GM18873 (cell line): ENCODE measurements at regions not wholly inside any gene's neighbourhood (a gene's known extent, or its start where the extent isn't known, plus 50 kb on each side); places are given as distances from the start of the nearest gene placed in this dataset.
"Not testable (repeated sequence)": the region's sequence is repeated elsewhere in the genome, so short reads cannot be mapped to it uniquely, and the experiment has no call there.

Experiments
- ATAC-seq: cut with Tn5 transposase; IDR thresholded peaks from one replicate; pipeline ENCODE4 v1.9.1; 2021; ENCODE audit warnings: mild to moderate bottlenecking, moderate library complexity, moderate number of reproducible peaks; ENCODE audit not compliant: unreplicated experiment, low FRiP score

DNA sequence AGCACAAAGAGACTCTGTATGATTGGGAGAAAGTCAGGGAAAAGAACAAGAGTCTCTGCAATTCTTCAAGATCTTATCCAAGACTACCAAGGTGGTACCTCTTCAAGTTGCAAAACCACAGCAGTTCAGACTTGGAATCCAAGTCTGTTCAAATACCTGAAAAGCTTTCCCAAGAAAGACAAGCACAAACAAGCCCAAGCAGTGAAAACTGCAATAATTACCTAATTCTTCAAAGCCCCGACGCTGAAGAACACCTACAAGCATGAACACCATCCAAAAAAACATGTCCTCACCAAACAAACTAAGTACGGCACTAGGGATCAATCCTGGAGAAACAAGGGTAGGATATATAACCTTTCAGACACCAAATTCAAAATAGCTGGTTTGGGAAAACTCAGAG, 299.3 kb upstream of the ALCAM start:
- no peak for ATAC-seq

DNA sequence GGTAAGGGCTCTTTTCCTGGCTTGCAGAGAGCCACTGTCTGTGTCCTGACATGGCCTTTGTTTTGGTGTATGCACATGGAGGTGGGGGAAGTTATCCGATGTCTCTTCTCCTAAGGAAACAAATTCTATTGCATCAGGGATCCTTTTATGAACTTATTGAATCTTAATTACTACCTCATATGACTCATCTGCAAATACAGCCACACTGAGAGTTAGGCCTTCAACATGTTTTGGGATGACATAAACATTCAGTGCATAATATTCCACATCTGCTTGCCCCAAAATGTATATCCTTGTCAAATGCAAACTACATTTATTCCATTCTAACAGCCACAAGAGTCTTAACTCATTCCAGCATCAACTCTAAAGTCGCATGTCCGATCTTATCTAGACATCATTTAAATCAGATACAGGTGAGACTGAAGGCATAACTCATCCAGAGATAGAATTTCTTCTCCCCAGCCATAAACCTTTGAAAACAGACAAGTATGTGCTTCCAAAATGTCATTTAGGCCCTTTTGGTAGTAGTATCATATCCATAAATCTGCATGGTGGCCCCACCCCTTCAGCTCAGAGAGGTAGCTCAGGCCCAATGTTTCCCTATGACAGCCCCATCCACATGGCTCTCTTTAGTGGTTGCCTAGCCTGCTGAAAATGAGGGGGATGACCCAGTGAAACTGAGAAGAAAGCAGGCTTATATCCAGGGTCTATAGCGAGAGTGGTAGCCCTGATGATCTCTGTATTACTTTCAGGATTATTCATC, 289.5 kb upstream of the ALCAM start:
- no peak for ATAC-seq

DNA sequence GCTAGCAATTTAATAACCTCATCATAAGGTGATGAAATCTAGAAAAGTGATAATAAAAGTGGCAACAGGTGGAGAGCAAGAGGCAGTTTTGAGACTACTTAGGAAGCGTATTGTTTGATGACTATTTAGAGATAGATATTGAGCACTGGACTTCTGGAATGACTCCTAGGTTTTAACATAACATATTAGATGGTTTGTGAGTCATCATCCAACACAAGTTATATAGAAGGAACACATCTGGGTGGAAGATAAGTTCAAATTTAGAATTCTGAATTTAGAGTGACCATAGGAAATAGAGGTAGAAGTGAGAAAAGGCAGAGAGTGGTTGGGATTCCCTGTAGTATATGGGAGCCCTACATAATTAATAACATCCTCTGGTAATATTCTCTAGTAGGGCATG, 282.8 kb upstream of the ALCAM start:
- no peak for ATAC-seq

DNA sequence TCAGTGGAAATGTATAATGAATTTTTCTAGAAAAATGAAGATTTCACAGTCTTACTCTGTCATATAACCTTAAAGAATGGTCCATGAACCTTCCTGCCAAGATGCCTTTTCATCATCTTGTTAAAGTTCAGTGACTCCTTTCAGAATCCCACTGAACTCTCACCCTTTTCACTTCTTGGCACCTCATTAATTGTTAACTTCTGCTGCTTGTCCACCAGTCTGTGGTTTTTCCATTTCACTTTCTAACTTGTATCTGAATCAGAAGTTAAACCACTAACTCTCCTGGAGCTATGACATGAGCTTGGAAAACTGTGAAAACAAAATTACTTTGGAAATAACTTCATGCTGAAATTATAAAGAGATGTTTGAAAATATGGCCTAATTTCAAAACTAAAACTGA, 281.2 kb upstream of the ALCAM start:
- ATAC-seq: no peak

DNA sequence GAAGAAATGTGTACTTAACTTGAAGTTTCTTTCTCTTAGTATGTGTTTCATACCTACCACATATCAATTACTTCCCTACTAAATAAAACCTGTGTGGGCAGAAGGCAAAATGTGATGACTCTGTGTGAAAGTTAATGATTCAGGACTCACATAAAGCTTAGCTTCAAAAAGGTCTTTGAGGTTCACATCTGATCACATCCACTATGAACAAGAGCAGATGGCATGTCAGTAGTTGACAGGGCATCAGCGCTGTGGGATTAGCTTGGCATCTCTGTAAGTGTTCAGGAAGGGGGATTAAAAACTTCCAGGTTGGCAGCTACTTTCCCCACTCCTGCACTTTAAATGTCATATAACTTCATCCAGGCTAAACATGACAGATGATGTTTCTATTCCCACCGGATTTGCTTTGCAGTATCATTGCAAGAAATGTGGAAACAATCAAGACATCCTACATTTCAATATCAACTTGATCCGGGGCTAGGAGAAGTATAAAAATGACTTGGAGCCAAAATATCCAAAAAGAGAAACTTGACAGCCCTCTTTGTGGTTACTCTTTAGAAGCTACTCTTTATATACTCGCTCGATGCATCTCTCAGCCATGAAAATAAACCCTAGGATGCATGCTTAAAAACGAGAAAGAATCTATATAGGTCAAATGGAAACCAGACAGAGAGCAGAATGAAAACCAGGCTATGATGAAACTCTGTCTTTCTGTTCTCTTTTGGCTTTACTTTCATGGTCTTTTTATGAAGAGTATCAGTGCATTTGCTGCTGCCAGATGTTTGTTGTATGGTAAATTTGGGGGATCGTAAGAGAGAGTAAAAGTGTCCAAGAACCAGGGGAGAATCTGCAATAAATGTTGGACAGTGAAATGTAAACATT, 273.1 kb upstream of the ALCAM start:
- ATAC-seq: no peak

DNA sequence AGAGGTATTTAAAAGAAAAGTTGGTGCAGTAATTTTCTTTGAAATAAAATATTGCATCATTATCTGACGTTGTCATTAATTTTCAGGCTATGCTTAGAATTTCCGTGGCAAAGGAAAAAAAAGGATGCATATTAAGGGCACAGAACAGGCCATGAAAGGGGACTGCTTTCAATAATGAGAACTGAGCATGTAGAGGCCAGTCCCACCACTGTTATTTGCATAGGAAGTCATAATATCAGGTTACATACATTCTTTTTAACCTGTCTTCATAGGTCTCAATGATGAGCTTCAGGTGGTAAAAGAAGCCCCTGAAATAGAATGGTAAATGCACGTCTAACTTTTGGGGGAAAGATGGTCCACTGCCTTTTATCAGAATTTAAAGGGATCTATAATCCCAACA, 272.1 kb upstream of the ALCAM start:
- no peak for ATAC-seq

DNA sequence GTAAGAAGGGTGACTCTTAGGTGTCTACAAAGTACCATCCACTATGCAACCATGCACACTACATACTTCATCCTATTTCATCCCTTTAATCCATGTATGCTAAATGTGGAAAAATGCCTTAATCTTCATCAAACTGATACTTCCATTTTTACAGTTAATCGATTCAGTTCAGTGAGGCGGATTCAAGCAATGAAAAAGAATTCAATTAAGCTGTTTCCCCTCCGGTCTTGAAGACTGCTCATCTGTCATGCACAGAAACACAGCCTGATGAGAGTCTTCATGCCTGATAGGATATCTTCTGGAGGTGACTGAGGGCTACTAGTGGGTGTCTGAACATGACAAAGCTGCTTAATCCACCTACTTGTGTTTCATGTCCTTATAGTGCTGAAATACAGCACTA, 270.6 kb upstream of the ALCAM start:
- ATAC-seq: no peak

DNA sequence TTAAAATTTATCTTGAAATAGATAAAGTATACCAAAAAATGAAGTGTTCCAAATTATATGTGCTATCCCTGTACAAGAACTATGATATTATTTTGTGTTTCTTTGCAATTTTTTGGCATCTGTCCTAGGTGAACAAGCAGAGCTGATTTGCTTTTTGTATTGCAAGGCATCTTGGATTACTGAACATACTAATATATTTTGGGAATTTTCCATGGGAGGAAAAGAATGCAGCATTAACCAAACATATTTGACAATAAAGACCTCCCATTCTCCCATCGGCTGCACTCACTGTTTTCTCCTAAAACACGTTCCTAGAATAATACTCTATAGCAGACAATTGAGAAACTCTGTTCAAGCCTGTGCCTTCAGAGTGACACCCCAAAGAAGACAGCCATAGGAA, 265.1 kb upstream of the ALCAM start:
- no peak for ATAC-seq

DNA sequence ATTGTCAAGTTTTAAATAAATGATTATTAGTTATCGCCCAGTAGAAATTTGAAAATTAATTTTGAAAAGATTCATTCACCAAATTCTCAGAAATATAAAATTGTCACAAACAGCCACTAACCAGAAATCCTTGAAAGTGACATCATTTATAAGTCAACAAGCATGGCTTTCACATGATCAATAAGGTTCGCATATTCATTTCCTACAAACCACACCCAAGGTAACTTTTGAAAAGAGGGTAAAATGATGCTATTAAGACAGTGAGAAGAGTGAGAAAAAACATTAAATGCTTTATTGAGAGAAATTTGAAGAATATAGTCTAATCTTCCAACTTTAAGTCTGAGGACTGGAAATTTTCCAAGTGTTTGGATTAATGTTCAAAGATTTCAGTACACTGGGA, 263.6 kb upstream of the ALCAM start:
- ATAC-seq: no peak

DNA sequence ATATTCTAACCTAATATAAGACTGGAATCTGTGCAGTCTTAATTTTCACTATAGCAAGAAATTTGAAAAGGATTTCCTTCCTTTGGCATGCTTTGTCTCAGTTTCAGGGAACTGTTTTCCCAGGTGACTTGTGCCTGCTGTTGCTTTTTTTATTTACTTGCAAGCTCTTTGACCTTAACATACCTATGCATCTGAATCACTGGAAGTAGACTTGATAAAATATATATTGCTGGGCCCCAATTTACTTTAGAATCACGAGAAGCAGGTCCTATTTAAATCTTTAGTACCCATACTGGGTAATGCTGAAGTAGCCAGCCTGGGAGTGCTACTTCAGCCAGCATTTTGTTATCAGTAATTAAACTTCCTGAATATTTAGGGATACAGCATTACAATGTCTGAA, 257.9 kb upstream of the ALCAM start:
- ATAC-seq: no peak

DNA sequence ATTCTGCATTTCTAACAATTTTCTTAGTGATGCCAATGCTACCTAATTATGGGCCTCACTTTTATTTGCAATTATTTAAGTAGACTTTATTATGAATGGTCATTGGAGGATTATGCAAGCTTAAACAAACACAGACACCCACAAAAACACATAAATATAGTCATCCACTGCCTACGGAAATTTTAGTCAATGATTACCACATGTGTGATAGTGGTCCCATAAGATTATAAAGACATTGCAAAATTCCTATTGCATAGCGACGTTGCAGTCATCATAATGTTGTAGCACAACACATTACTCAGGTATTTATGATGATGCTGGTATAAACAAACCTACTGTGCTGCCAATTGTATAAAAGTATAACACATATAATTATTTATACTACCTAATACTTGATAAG, 247.8 kb upstream of the ALCAM start:
- no peak for ATAC-seq

DNA sequence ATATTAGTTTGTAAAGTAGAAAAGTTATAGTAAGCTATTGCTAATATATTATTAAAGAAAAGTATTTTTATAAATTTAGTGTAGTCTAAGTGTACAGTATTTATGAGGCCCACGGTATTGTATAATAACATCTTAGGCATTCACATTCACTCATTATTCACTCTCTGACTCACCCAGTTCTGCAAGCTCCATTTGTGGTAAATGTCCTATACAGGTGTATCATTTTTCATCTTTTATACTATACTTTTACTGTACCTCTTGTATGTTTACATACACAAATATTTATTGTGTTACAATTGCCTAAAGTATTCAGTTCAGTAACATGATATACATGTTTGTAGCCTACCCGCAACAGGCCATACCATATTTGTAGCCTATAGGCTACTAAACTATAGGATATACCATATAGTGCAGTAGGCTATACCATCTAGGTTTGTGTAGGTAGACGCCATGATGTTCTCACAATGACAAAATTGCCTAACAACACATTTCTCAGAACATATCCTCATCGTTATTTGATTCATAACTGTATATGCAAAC, 246.8 kb upstream of the ALCAM start:
- ATAC-seq: no peak

DNA sequence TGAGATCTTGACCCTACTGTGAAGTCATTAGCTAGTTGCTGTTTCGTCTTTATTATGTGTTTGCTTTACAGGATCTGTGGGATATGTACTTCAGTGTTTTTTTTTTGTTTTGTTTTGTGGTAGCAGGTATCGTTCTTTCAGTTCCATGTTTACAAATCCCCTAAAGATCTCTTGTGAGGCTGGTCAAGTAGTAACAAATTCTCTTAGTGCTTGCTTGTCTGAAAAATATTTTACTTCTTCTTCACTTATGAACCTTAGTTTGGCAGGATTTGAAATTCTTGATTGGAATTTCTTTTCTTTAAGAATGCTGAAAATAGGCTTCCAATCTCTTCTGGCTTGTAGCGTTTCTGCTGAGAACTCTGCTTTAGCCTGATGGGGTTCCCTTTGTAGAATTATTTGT, 235.8 kb upstream of the ALCAM start:
- no peak for ATAC-seq

DNA sequence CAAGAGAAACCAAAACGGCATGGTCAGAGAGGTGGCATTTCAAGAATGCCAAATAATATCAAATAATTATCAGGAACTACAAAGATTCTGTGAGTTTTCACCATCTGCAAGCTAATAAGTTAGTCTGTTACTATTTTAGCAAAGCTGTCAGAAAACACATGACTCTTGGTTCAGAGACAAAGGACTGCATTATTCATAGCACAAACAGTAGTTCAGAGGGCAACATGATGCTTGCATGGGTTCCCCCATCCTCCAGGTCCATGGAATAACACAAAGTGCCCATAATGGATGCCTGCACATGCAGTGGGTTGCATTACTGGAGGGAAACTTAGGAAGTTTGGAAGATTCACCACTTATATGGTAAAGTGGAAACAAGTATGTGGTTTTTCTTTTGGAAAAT, 228.8 kb upstream of the ALCAM start:
- ATAC-seq: no peak

DNA sequence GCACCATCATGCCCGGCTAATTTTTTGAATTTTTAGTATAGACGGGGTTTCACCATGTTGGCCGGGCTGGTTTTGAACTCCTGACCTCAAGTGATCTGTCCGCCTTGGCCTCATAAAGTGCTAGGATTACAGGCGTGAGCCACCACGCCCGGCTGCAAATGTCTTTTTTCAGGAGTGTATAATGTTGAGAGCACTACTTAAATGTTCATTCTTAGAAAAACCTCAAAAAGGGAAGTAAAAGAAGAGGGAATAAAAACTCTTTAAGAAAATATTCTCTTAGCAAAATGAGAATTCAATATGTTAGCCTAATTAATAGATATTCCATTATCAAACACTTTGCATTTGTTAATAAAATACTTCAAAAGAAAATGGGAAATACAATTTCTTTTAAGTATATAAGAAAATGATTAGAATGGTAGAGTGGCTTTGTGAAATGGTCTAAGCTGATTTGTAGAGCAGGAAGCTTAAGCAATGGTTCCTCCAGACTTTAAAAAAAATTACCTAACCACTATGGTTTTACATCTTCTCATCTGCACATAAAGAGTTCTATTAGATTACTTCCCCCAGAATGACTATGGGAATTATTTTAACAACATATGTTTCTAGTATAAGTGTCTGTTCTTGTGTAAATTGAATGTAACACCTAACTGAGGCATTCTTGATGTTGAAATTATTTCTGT, 226.7 kb upstream of the ALCAM start:
- ATAC-seq: no peak

DNA sequence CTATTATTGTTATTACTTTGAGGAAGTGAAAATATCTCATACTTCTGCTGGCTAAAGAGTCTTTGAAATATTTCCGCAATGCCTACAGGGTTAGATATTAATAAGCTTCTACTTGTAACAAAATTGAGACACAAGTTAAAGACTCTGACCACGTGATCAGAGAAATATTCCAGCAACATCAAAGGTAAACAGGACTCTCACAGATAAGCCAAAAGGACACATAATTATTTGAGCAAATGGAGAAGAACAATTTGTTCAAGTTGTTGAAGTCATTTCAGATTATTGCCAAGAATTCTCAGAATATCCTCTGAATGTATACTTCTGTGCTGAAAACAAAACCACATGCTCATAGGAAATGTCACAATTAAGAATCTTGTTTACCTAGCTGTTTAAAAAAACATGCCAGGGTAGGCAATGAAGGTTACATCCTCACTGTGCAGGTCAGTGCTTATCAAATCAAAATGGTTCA, 225.8 kb upstream of the ALCAM start:
- ATAC-seq: no peak

DNA sequence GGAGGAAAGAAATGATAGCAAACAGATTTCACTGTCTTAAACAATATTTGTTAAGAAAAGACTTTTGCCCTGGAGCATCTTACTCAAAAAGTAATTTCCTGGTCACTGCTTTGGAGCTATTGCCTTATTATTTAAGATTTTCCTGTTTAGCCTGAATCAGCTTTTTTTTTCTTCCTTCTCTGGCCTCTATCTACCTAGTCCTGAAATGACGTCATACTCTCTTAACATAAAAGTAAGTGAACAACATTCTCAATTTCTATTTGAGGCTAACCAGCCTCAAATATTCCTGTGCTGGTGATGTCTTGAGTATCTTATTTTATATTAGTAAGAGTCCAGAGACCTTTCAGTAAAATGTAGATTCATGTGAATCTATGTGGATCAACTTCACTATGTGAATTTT, 221.9 kb upstream of the ALCAM start:
- ATAC-seq: no peak

DNA sequence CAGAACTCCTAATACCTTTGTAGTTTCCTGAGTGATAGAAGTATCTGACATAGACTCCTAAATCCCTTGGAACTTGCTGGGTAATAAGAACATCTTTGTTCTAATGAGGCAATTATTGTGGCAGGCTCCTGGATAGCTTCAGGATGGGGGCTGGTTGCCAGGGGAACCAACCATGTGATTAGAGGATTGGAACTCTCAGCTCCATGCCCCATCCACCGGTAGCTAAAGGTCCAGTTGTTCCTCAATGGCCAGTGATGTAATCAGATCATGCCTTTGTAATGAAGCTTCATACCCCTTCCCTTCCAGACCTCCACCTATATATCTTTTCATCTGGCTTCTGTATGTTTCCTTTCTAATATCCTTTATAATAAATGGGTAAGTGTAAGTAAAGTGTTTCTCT, 221.2 kb upstream of the ALCAM start:
- ATAC-seq: no peak

DNA sequence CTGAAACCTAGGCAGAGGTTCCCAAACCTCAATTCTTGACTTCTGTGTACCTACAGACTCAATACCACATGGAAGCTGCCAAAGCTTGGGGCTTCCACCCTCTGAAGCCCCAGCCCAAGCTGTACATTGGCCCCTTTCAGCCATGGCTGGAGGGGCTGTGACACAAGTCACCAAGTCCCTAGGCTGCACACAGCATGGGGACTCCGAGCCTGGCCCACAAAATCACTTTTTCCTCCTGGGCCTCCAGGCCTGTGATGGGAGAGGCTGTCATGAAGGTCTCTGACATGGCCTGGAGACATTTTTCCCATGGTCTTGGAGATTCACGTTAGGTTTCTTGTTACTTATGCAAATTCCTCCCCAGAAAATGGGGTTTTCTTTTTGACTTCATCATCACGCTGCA, 217.5 kb upstream of the ALCAM start:
- ATAC-seq: not testable (repeated sequence)

DNA sequence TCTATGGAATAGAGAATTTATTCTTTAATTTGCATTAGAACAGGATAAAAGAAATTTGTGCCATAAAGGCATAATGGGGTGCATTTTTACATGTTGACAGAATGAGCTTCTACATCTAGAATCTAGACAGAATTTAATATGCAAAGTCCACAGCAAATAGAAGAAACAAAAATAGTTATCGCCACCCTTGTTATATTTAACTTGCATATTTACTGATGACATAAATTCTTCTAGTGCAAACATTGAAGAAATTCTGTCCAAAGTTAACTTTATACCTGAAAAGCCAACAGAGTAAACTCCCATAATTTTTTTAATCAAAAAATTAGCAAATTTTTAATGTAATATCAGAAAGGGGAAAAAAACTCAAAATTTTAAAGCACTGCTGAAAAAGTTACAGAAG, 213.7 kb upstream of the ALCAM start:
- ATAC-seq: no peak

DNA sequence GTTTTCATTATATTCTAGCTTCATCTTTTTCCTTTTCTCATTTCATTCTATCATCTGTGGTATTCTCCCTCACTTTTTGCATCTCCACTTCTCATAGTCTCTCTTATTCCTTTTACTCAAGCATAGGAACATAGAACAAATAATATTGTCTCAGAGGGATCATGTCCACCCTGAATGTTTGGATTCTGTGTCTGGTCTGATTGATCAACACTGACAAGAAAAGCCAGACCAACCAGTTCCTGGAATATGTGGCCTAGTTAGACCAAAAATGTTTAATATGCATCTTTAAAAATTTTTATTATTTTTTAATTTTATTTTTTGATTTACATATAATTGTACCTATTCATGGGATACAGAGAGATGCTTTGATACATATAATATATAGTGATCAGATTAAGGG, 212.0 kb upstream of the ALCAM start:
- no peak for ATAC-seq
